RCC 7860 (cell line): ENCODE measurements at regions not wholly inside any gene's neighbourhood (a gene's known extent, or its start where the extent isn't known, plus 50 kb on each side); places are given as distances from the start of the nearest gene placed in this dataset.

Source experiments
- DNase-seq: peaks from one replicate; pipeline ENCODE4 v3.0.0-alpha.2; 2015; ENCODE audit warnings: low spot score
- FAIRE-seq: peaks from 2 replicates; lab custom pipeline; 2012; peaks lifted over from hg19 to GRCh38; lab: Jason Lieb, UNC

DNA sequence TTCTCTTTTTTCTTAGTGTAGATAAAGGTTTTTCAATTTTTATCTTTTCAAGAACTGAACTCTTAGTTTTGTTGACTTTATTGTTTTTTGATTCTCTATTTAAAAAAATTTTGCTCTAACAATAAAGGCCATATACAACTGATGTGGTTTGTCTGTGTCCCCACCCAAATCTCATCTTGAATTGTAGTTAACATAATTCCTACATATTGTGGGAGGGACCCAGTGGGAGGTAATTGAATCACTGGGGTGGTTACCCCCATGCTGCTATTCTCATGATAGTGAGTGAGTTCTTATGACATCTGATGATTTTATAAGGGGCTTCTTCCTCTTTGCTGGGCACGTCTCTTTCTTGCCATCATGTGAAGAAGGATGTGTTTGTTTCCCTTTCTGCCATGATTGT lies 199.8 kb downstream of the DHX35 start:
- no peak for DNase-seq
- FAIRE-seq: no peak

- FAIRE-seq: no peak
- no peak for DNase-seq
Observed at GRCh38 chr20:39155971-39156370, 193.8 kb downstream of the DHX35 start.

DNA sequence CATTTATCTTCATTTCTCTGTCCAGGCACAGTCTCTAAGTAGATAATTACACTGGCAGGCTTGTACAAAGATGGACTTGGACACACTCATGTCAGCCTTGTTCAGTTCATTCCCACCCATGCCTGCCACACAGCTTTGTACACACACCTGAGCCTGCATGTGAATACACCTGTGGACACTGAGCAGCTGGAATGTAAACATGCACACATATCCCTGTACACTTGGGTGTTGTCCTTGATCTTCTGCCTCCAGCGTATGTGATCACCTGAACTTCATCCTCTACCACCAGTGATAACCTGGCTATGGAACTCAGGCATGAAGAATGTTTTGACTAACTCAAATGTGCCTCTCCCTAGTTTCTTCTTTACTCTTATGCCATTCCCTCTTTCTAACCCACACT lies 190.6 kb downstream of the DHX35 start:
- FAIRE-seq (no peak), DNase-seq (no peak)

GRCh38 chr20:39152126-39152525 lies 190.0 kb downstream of the DHX35 start:
- FAIRE-seq: no peak
- no peak for DNase-seq

GRCh38 chr20:39150501-39150900 lies 188.4 kb downstream of the DHX35 start:
- FAIRE-seq: no peak
- no peak for DNase-seq

- FAIRE-seq: no peak
Observed at GRCh38 chr20:39146394-39146793, 184.2 kb downstream of the DHX35 start.

DNA sequence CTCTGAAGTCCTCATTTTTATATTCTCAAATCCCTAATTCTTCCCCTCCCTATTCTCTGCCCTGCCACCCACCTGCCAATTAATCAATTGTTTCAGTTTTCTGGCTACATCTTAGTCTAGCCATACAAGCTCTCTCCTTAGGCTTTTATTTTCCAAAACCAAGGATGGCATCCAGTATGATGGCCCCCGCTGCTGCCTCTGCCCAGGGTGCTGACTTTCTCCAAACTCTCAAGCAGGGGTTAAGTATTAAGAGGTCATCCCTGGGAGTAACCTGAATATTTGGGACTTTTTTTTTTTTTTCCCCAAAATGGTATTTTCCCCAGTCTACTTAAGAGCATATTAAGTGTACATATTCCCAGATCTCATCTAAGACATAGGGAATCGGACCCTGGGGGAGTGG lies 183.8 kb downstream of the DHX35 start:
- FAIRE-seq: no peak

More at GRCh38 chr20:39146394-39146793, 184.2 kb downstream of the DHX35 start:
- no peak for DNase-seq

GRCh38 chr20:39144757-39145156 lies 182.6 kb downstream of the DHX35 start:
- DNase-seq (no peak), FAIRE-seq (no peak)

More for the DNA sequence above, 183.8 kb downstream of the DHX35 start:
- DNase-seq: no peak

- FAIRE-seq (no peak), DNase-seq (no peak)
Observed at GRCh38 chr20:39142407-39143096, 180.4 kb downstream of the DHX35 start.

- no peak for DNase-seq
Observed at GRCh38 chr20:39137299-39137698, 175.2 kb downstream of the DHX35 start.

DNA sequence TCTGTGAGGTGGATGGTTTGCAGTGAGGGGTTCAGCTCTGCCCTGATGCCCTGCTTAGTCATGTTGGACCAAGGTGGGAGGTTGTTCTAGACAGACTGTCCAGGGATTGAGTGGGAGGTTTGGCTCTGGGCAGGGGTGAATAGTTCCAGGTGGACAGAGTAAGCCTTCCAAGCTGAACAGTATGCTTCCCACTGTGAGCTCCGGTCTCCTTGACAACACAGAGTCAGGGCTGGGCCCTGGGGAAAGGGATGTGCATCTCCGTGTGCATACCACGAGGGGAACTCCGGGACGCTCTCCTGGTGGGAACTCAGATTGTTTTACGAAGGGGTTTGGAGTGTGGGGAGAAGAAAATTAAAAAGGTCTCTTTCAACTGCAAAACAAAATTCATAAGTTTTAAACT lies 174.7 kb downstream of the DHX35 start:
- FAIRE-seq: no peak

More at GRCh38 chr20:39137299-39137698, 175.2 kb downstream of the DHX35 start:
- no peak for FAIRE-seq

GRCh38 chr20:39135885-39136544 lies 173.9 kb downstream of the DHX35 start:
- DNase-seq (no peak), FAIRE-seq (no peak)

More for the DNA sequence above, 174.7 kb downstream of the DHX35 start:
- DNase-seq: no peak

DNA sequence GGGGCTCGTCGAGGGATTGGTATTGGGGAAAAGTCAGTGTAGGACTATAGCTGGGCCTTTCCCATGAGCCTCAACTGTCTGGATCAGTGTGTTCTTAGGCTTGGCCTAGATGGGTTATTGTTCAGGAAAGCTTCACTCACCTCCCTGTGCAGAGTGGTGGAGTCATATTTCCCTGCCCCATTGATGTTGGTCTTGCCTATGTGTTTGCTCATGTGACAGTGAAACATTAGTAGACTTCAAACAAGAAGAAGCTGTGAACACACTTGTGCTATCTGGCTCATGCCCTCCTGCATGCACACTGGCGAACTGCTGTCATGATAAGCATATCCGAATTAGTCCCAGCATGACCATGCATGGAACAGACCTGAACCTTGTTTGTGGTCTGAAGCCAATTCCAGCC lies 171.1 kb downstream of the DHX35 start:
- DNase-seq (no peak), FAIRE-seq (no peak)

GRCh38 chr20:39132511-39132910 lies 170.4 kb downstream of the DHX35 start:
- FAIRE-seq (no peak), DNase-seq (no peak)

DNA sequence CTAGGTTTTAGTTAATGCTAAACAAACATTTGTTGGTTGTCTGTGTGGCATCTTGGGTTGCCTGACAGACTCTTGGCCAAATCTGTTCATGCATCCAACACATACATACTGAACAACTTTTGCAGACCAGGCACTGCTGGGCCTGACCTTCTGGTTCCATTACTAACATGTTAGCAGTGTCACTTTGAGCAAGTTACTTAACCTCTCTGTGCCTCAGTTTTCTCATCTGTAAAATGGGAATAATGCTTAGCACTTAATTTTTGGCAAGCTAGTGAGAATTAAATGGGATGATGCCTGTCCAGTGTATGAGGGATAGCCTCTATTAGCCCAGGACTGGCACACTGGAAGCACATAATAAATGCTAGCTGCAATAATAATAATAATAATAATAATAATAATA lies 169.9 kb downstream of the DHX35 start:
- DNase-seq (no peak), FAIRE-seq (no peak)

DNA sequence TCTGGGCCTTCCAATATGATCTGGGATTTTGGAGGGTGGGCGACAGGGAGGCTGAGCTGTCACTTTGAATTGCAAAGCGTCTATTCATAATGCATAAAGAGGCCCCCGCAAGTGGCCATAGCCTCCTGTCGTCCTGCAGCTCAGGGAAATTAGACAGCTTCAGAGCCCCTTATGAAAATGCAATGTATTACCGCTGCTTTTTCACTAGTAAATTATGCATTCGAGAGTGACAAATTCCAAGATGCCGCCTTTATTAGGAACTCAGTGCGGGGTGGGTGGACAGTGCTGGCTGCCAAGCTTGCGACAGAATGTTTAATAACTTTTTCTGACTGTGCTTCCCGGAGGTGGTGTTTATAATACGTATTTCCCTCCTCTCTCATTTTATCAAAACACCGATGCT lies 168.5 kb downstream of the DHX35 start:
- no peak for FAIRE-seq
- DNase-seq: no peak

DNA sequence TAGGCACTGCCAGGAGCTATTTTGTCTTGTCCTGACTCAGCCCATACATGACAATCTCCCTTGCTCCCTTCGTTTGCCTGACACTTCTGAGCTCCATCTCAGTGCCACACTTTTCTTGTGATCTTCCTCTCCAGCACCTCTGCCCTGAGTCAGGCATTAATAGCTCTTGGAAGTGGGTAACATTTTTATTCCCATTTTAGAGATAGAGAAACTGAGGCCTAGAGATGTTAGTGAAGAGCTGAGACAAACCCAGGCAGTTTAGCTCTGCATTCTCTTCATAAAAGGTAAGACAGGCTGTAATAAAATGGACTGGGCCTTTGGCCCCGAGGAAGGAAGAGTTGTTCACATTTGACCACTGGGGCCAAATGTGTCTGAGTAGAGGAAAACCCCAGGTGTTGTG lies 167.4 kb downstream of the DHX35 start:
- FAIRE-seq: no peak
- DNase-seq: no peak

GRCh38 chr20:39124064-39124463 lies 161.9 kb downstream of the DHX35 start:
- DNase-seq (no peak), FAIRE-seq (no peak)

DNA sequence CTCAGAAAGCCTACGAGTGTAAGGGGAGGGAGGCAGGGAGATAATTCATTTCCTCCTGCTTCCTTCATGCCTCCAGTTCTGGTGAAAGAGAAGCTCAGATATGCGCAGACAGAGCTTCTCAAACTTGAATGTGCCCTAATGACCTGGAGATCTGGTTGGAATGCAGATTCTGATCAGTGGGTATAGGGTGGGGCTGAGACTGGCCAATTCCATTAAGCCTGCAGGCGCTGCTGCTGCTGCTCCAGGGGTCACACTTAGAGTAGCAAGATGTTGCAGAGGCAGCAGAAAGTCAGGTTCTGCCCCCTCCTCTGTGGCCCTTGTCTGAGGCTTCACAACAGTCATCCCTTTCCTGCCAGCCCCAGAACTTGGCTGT lies 161.0 kb downstream of the DHX35 start:
- DNase-seq (no peak), FAIRE-seq (no peak)

- peak; percentile 76 for DNase-seq
- FAIRE-seq: peak; percentile 51
Observed at GRCh38 chr20:39117491-39117890, 155.3 kb downstream of the DHX35 start.

- no peak for FAIRE-seq
Observed at GRCh38 chr20:39116020-39116419, 153.9 kb downstream of the DHX35 start.

GRCh38 chr20:39112178-39112743 lies 150.1 kb downstream of the DHX35 start:
- peak; percentile 16 for DNase-seq
- no peak for FAIRE-seq

More at GRCh38 chr20:39116020-39116419, 153.9 kb downstream of the DHX35 start:
- DNase-seq: no peak
